HG03103 (cell line): ENCODE measurements at regions not wholly inside any gene's neighbourhood (a gene's known extent, or its start where the extent isn't known, plus 50 kb on each side); places are given as distances from the start of the nearest gene placed in this dataset.

Experiments used
- ATAC-seq: cut with Tn5 transposase; IDR thresholded peaks from one replicate; pipeline ENCODE4 v1.9.1; 2021; ENCODE audit warnings: low read depth; ENCODE audit not compliant: unreplicated experiment

- ATAC-seq: no peak
These were observed 577.3 kb downstream of the AJAP1 start for GRCh38 chr1:5231541-5232315.

DNA sequence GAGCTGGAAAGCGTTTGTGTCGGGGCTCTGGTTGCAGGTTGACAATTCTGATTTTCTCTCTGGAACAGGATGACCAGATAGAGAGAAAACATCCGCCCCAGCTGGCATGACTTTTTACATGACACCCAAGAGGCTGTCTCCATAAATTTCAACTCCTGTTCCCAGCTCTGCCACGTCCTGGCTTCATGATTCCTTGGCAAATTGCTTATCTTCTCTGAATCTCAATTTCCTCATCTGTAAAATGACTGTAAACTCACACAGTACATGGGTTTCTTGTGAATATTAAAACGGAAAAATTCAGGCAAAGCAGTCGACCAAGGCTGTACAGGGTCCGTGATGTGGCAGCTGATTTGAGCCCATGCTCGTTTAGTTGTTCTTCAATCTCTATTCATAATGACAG lies 572.7 kb downstream of the AJAP1 start:
- no peak for ATAC-seq

DNA sequence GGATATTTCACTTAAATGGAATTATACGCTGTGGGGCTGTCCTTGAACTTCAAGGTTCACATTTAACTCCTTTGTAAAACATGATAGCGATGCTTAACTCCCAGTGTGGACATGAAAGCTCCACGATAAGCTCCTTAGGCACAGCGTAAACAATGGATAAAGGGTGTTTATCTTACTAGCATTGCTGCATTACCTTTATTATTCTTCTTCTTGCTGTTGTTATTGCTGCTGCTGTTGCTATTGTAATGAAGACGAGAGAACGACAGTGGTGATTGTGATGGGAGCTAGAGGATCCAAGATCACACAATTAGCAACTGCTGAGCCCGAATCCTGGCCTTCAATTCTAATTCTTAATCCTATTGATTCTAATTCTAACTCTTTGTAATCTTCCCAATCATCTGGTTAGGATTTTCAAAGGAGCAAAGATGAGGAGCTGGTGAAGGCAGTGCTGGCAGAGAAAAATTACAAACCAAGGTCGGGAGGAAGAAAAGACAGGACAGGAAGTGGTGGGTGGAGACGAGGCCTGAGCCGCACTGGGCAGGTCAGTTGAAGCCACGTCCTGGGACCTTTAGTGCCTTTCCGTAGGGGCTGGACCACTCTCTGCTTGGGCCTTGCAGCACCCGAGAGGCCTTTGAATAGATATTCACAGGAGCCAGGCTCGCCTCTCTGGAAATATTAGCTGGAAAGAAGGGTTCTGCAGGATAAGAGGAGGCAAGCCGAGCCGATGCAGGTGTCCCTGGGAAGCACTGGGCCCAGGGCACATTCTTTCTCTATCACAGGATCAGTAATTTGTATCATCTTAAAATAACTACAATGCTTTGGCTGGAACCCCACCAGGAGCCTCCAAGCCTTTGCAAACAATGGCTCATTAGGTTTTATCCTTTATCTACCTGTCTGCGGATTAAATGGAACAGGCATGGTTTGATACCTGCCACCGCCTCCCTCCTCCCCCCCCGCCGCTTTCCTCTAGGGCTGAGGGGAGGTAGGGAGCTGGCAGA lies 571.6 kb downstream of the AJAP1 start:
- ATAC-seq: no peak

GRCh38 chr1:5223206-5223605 lies 568.8 kb downstream of the AJAP1 start:
- no peak for ATAC-seq

DNA sequence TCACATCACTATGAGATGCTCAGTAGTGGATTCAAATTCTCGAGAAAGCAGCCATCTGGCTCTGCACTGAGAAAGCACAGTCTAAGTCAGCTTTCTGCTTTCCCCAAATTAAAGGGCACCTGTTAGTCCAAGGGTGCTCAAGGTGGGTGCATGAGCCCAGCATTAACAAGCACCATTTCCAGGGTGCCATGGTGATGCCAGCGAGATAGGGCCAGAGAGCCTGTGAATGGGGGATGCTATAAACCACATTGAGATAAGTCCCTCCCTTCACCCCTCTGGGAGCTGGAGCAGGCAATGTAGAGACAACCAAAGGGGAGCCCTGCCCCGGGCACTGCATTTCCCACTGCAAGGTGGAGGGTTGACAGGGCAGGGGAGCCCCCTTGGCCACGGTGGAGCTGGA lies 568.2 kb downstream of the AJAP1 start:
- ATAC-seq: no peak

DNA sequence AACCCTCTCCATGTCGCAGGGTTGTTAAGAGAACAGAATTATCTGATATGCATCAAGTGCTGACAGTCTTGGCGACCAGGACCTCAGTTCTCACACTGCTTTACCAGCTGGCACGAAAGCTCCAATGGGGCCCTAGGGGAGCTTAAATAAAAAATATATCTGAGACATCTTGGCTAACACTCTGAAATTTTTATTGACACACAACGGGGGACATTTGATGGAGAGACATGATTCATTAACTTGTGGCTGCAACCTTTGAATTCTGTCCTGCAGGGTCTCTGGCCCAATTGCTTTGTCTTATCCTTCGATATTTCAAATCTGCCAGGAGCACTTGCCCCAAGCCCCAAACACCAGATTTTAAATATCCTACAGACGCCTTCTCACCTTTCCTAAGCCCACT lies 567.0 kb downstream of the AJAP1 start:
- ATAC-seq: no peak

- no peak for ATAC-seq
These were observed 566.4 kb downstream of the AJAP1 start for GRCh38 chr1:5220821-5221220.

- no peak for ATAC-seq
These were observed 566.0 kb downstream of the AJAP1 start for GRCh38 chr1:5220421-5220820.

GRCh38 chr1:5200006-5200405 lies 545.6 kb downstream of the AJAP1 start:
- ATAC-seq: no peak

DNA sequence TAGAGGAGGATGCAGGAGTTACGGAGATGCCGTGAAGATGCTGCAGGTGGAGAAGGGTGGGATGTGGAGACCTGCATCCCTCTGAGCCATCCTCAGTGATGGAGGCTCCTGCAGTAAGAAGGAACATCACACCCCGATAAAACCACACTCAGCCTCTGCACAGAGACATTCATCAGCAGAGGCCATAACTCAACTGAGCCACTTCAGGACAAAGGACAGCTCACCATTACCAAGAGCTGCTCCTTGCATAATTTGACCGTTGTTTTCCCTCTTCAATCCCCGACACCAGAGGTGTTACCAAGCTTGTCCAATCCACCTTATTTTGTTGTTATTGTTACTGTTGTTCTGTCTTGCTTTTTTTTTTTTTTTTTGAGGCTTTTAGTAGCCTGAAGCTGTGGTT lies 543.9 kb downstream of the AJAP1 start:
- ATAC-seq: no peak

- no peak for ATAC-seq
These were observed 537.1 kb downstream of the AJAP1 start for GRCh38 chr1:5191470-5191869.

DNA sequence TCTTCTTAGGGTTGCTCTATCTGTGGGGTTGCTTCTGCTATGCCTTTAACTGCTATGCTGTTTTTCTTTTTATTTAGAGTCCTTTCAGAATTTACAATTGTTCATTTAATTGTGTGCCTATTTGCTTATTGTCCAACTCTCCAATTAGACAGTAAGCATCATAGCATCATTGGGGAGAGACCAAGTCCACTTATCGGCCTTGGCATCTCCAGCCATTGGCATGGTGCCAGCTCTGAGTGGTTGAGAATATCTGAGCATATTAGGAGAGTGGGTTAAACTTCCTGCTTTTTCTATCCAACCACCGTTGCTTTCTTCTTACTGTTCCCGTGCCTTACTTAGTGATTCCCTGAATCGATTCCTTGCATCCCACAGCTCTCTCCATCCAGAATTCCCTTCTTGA lies 535.0 kb downstream of the AJAP1 start:
- ATAC-seq: no peak

- no peak for ATAC-seq
These were observed 511.4 kb downstream of the AJAP1 start for GRCh38 chr1:5165762-5166161.

DNA sequence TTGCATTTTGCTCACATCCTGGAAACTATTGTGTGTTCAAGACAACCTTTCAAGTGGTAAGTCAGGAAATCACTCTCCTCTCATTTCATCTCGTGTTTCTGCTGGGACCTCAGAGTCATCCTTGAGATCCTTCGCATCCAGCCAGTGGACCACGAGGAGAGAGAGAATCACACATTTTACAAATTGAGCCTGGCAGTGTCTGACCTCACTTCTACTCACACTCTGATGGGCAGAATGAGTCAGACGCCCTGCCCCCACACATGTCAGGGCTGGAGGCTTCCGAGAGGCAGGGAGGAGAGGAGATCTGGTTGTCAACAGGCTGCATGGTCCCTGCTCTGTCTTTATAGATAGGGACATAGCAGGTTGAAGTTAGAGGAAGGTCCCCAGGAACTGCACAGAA lies 509.7 kb downstream of the AJAP1 start:
- no peak for ATAC-seq

- no peak for ATAC-seq
These were observed 507.0 kb downstream of the AJAP1 start for GRCh38 chr1:5161372-5161771.

- no peak for ATAC-seq
These were observed 502.8 kb downstream of the AJAP1 start for GRCh38 chr1:5157175-5157574.

GRCh38 chr1:5156416-5157120 lies 502.2 kb downstream of the AJAP1 start:
- ATAC-seq: no peak

DNA sequence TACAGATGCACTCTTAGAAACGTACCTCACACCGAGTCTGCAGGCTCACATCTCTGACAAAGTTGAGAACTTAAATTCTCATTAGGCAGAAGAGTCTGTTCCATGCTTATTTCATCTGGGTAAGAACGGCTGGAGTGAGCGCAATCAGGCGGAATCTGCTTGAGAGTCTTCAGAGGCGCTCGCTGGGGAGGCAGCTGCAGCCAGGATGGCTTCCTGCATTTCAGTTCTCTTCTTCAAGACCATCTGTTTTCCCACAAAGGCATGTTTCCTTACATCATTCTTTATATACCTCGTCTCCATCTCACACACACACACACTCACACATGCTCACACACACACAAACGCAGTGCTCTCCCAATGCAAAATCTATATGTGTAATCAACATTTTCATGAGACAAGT lies 497.1 kb downstream of the AJAP1 start:
- no peak for ATAC-seq

DNA sequence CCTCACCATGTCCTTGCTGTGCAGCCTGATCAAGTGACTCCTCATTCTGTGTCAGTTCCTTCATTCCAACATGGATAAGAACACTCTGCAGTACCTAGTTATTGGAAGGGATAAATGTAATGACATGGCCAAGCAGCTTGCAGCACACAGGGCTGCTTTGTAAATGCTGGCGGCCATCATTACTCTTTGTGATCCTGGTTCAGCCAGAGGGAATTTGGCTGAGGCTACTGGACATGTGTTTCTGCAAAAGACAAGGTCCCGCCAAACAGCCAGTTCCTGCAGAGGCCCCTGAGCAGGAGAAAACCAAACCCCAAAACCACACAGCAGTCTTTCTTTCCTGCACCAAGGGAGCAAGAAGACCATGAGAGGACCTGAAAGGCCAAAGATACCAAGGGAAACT lies 495.8 kb downstream of the AJAP1 start:
- ATAC-seq: no peak

DNA sequence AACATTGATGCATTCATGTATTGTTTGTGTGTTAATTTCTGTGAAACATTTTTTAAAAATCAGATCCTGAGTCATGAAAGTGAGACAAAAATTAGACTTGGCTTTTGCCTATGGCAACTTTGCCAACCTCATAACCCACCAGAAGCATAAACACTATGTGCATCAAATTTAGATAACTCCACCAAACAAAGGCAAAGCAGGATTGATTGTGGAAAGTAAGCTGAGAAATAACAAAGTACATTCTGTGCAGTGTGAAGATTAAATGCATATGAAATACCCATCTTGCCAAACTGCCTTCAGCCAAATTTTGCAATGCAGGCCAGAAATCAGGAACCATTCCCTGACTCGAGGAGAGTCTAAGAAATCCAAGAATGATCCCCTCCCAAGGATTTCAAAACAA lies 493.4 kb downstream of the AJAP1 start:
- ATAC-seq: no peak

DNA sequence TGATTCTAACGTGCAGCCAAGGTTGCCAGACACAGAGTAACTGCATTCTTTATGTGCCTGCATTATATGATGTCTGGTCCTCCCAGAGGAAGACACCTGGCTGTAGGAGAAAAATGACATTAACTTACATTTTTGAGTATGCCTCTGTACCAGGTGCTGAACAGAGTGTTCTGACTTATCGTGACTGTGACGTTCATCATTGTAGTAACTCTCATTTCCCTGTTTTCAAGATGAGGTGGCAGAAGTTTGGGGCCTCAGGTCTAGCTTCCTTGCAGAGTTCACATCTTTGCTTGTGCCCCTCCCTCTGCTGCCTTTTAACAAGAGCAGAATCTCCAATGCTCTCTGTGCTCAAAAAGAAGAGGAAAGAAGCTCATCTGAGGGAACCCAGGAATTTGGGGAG lies 488.0 kb downstream of the AJAP1 start:
- ATAC-seq: no peak
